Peyer's patch (tissue), 4 donors: ENCODE measurements at regions not wholly inside any gene's neighbourhood (a gene's known extent, or its start where the extent isn't known, plus 50 kb on each side); places are given as distances from the start of the nearest gene placed in this dataset.

Source experiments
- CTCF ChIP-seq, 6 experiments: fragments of 450-650 bp in 4 of 6; fragments of 200-600 bp in 2 of 6; sonication (generic) in 1 of 6; IDR thresholded peaks; one replicate each; pipeline ENCODE4 v1.5.1; 2017 to 2019; ENCODE audit warnings: antibody characterized with exemption in 6 of 6, mild to moderate bottlenecking in 3 of 6, moderate library complexity in 1 of 6
- POLR2A ChIP-seq, 2 donors: fragments of 450-650 bp; IDR thresholded peaks; one replicate each; pipeline ENCODE4 v1.5.1; 2017; ENCODE audit warnings: antibody characterized with exemption in 2 of 2, mild to moderate bottlenecking in 2 of 2, moderate library complexity in 2 of 2

DNA sequence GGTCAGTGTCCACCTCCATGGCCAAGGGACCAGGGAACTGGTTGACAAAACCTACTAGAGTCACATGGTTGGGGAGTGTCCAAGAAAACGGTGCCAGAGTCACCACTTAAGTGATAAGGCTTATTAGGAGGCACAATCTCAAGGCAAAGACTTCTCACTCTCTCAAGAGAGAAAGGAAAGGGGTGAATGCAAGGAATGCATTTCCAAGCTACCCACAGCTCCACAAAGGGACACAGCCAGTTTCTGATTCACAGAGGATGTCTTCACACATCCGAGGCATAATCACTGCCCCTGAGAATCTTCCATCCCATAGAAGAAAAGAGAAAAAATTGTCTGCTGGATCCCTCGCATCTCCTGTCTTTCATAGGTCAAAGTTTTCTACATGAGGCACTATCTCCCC is 269.3 kb downstream of the TNS1 start:
- no peak for TF ChIP-seq POLR2A (IDR thresholded peaks at IDR 0.05)
- TF ChIP-seq CTCF (IDR thresholded peaks at IDR 0.05): no peak
